PC-9 (cell line): ENCODE measurements at regions not wholly inside any gene's neighbourhood (a gene's known extent, or its start where the extent isn't known, plus 50 kb on each side); places are given as distances from the start of the nearest gene placed in this dataset.
A peak's percentile ranks its signal among the peaks of the same experiment; 100 is the strongest.

Experiments used
- BruUV-seq: library from RNA; stranded (reverse); fragments of 400-500 nt; replicated peaks from 2 replicates; lab custom pipeline; 2021; lab: Mats Ljungman, UMichigan
- CTCF ChIA-PET: fragments of 300-600 bp; sonication (Branson Sonifier 250); formaldehyde crosslinking; loops from one replicate; lab custom pipeline; 2022; ENCODE audit warnings: antibody characterized with exemption; lab: Charles Lee
- POLR2A ChIA-PET: fragments of 300-600 bp; sonication (Branson Sonifier 250); formaldehyde crosslinking; loops from one replicate; lab custom pipeline; 2022; ENCODE audit warnings: antibody characterized with exemption; ENCODE audit not compliant: unreplicated experiment; lab: Charles Lee
- DNase-seq, 2 experiments: peaks; one replicate each; pipeline versions ENCODE4 v3.0.0 to v3.0.0-alpha.2; 2015 to 2022; ENCODE audit warnings: mixed read lengths in 1 of 2
- H2AFZ ChIP-seq: fragments of 200-600 bp; sonication (generic); 2 replicates; pipeline ENCODE4 v1.8.1; 2017; ENCODE audit warnings: antibody characterized with exemption
- H3F3A ChIP-seq: fragments of 200-600 bp; sonication (generic); 2 replicates; pipeline ENCODE4 v1.8.1; 2017; ENCODE audit warnings: antibody characterized with exemption, mild to moderate bottlenecking, low read depth; ENCODE audit not compliant: insufficient read depth
- H3K27ac ChIP-seq: fragments of 200-600 bp; sonication (generic); 2 replicates; pipeline ENCODE4 v1.6.1; 2016; ENCODE audit warnings: mixed run types
- H3K27me3 ChIP-seq: fragments of 200-600 bp; sonication (generic); 2 replicates; pipeline ENCODE4 v1.6.1; 2016; ENCODE audit warnings: low read depth, mixed run types; ENCODE audit not compliant: insufficient read depth
- H3K36me3 ChIP-seq: fragments of 200-600 bp; sonication (generic); 2 replicates; pipeline ENCODE4 v1.6.1; 2016; ENCODE audit warnings: low read depth, mixed run types
- H3K4me1 ChIP-seq: fragments of 200-600 bp; sonication (generic); replicated peaks from 2 replicates; pipeline ENCODE4 v1.6.1; 2016; ENCODE audit warnings: mixed run types; ENCODE audit not compliant: insufficient read depth
- H3K4me2 ChIP-seq: fragments of 200-600 bp; sonication (generic); 2 replicates; pipeline ENCODE4 v1.6.1; 2017; ENCODE audit warnings: mixed run types
- H3K4me3 ChIP-seq: fragments of 200-600 bp; sonication (generic); 2 replicates; pipeline ENCODE4 v1.6.1; 2016; ENCODE audit warnings: mixed run types
- H3K79me2 ChIP-seq: fragments of 200-600 bp; sonication (generic); 2 replicates; pipeline ENCODE4 v1.6.1; 2017; ENCODE audit warnings: low read depth, mixed run types
- H3K9me2 ChIP-seq: fragments of 200-600 bp; sonication (generic); 2 replicates; pipeline ENCODE4 v1.8.1; 2017; ENCODE audit warnings: mild to moderate bottlenecking; ENCODE audit not compliant: insufficient read depth
- H3K9me3 ChIP-seq: fragments of 200-600 bp; sonication (generic); 2 replicates; pipeline ENCODE4 v1.8.1; 2016; ENCODE audit warnings: low read depth; ENCODE audit not compliant: insufficient read depth
- H4K20me1 ChIP-seq: fragments of 200-600 bp; sonication (generic); 2 replicates; pipeline ENCODE4 v1.8.1; 2017; ENCODE audit not compliant: insufficient read depth
- EZH2 ChIP-seq: fragments of 200-600 bp; sonication (generic); IDR thresholded peaks from 2 replicates; pipeline ENCODE4 v1.8.0; 2017; ENCODE audit warnings: antibody characterized with exemption, low read depth
- intact Hi-C: fragments of 100-400 bp; cut with micrococcal nuclease; formaldehyde crosslinking; loops from one replicate; pipeline ENCODE4 v1.10.0; 2022; ENCODE audit not compliant: unreplicated experiment
- TF ChIP-seq, protein P1 (sequence below): fragments of 200-600 bp; sonication (generic); conservative IDR thresholded peaks from 2 replicates; pipeline ENCODE4 v1.6.1; 2017; ENCODE audit warnings: mixed run types, antibody characterized with exemption, mild to moderate bottlenecking, moderate library complexity

DNA sequence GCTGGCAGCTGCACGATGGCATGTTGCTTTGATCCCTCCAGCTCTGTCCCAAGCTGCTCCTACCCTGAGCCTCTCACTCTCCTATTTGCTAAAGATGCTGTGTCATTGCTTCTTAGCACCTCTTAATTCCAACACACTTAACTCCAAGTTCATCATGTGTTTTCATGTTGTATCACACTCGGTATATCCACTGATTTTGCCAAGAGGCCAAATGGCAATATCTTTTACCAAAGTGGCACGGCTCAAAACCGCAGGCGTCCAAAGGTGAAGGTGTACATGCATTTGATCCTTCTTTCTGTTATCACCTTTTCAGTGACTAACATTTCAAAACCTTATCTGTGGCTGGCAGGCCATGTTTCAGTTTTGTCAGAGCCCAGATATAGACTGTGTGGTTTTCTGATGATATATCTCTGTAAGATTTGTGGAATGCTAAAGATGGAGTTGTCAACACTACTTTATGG is 217.0 kb downstream of the TBX18 start:
- H3F3A ChIP-seq, result no peaks in the 10 kb centered on the region
- H3K27ac ChIP-seq, result no peak overlapping the region
- ChIA-PET CTCF (no interaction called here), POLR2A (interaction anchor here (0.5 kb wide), 1 partner anchor 994 kb away, joined by 5 read pairs; no protein-coding TSS in a partner anchor)
- no peak overlapping the region for H2AFZ ChIP-seq
- DNase-seq, result peak in 1 of 2 experiments; percentile 56
- H3K4me2 ChIP-seq, result no peak overlapping the region
- no peaks in the 10 kb centered on the region for H3K9me2 ChIP-seq
- no TSS peak for BruUV-seq
- no peaks in the 10 kb centered on the region for H3K27me3 ChIP-seq
- TF ChIP-seq, protein P1, sequence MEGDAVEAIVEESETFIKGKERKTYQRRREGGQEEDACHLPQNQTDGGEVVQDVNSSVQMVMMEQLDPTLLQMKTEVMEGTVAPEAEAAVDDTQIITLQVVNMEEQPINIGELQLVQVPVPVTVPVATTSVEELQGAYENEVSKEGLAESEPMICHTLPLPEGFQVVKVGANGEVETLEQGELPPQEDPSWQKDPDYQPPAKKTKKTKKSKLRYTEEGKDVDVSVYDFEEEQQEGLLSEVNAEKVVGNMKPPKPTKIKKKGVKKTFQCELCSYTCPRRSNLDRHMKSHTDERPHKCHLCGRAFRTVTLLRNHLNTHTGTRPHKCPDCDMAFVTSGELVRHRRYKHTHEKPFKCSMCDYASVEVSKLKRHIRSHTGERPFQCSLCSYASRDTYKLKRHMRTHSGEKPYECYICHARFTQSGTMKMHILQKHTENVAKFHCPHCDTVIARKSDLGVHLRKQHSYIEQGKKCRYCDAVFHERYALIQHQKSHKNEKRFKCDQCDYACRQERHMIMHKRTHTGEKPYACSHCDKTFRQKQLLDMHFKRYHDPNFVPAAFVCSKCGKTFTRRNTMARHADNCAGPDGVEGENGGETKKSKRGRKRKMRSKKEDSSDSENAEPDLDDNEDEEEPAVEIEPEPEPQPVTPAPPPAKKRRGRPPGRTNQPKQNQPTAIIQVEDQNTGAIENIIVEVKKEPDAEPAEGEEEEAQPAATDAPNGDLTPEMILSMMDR, result no peak
- TF ChIP-seq EZH2, result no peak
- H3K4me1 ChIP-seq, result no peaks in the 10 kb centered on the region
- H4K20me1 ChIP-seq, result no peaks in the 10 kb centered on the region
- intact Hi-C loops, result loop anchor here (10.0 kb wide), 1 partner anchor 83 kb away; no protein-coding TSS in a partner anchor
- no peak overlapping the region for H3K4me3 ChIP-seq
- no peaks in the 10 kb centered on the region for H3K9me3 ChIP-seq
- no peaks in the 10 kb centered on the region for H3K36me3 ChIP-seq
- no peaks in the 10 kb centered on the region for H3K79me2 ChIP-seq

DNA sequence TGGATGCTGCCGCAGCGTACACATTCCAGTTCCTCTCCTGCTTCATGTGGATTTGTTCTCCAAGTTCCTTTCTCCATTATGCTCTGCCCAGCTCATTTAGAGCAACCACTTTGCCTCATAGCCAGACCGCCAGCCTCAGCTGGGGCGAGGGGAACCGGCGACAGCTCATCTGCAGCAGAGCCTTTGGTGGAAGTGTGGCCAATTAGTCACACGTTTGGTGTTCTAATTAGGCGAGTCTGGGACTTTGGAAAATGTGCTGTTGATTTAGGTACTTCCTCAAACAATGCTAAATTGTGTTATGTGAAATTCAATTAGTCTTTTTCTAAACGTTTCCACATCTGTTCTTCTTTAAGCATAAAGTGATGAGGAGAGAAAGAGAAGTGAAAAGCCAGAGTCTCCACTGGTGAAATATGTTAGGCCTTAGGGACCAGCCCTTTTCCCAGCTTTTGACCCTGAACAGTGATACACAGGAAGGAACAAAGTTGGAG is 217.9 kb downstream of the TBX18 start:
- no peak overlapping the region for H3K27ac ChIP-seq
- H2AFZ ChIP-seq, result no peak overlapping the region
- H3K4me2 ChIP-seq, result no peak overlapping the region
- ChIA-PET CTCF (no interaction called here), POLR2A (interaction anchor here (0.5 kb wide), 1 partner anchor 995 kb away, joined by 5 read pairs; no protein-coding TSS in a partner anchor)
- TF ChIP-seq, protein P1, result no peak
- no peak for TF ChIP-seq EZH2
- H3F3A ChIP-seq, result no peaks in the 10 kb centered on the region
- H3K36me3 ChIP-seq, result no peaks in the 10 kb centered on the region
- DNase-seq, result no peak
- no peaks in the 10 kb centered on the region for H3K79me2 ChIP-seq
- H3K4me3 ChIP-seq, result no peak overlapping the region
- no peaks in the 10 kb centered on the region for H3K9me2 ChIP-seq
- BruUV-seq, result no TSS peak
- intact Hi-C loops, result loop anchor here (10.0 kb wide), 1 partner anchor 82 kb away; no protein-coding TSS in a partner anchor
- H3K27me3 ChIP-seq, result no peaks in the 10 kb centered on the region
- H3K9me3 ChIP-seq, result no peaks in the 10 kb centered on the region
- H4K20me1 ChIP-seq, result no peaks in the 10 kb centered on the region
- no peaks in the 10 kb centered on the region for H3K4me1 ChIP-seq

- no peaks in the 10 kb centered on the region for H4K20me1 ChIP-seq
- H3K27ac ChIP-seq, result no peak overlapping the region
- H2AFZ ChIP-seq, result no peak overlapping the region
- no peaks in the 10 kb centered on the region for H3K36me3 ChIP-seq
- H3K9me3 ChIP-seq, result no peaks in the 10 kb centered on the region
- BruUV-seq, result no TSS peak
- intact Hi-C loops, result no loop called here
- H3K27me3 ChIP-seq, result no peaks in the 10 kb centered on the region
- H3K4me3 ChIP-seq, result no peak overlapping the region
- no peaks in the 10 kb centered on the region for H3K9me2 ChIP-seq
- no peaks in the 10 kb centered on the region for H3F3A ChIP-seq
- no peak for DNase-seq
- ChIA-PET CTCF (no interaction called here), POLR2A (no interaction called here)
- no peaks in the 10 kb centered on the region for H3K79me2 ChIP-seq
- TF ChIP-seq, protein P1, result no peak
- TF ChIP-seq EZH2, result no peak
- H3K4me1 ChIP-seq, result no peaks in the 10 kb centered on the region
- H3K4me2 ChIP-seq, result no peak overlapping the region
These were observed 225.1 kb downstream of the TBX18 start for GRCh38 chr6:84539122-84539856.
